PC-9 (cell line): ENCODE measurements at regions not wholly inside any gene's neighbourhood (a gene's known extent, or its start where the extent isn't known, plus 50 kb on each side); places are given as distances from the start of the nearest gene placed in this dataset.
A peak's percentile ranks its signal among the peaks of the same experiment; 100 is the strongest.

Experiments
- BruUV-seq: library from RNA; stranded (reverse); fragments of 400-500 nt; replicated peaks from 2 replicates; lab custom pipeline; 2021; lab: Mats Ljungman, UMichigan
- CTCF ChIA-PET: fragments of 300-600 bp; sonication (Branson Sonifier 250); formaldehyde crosslinking; loops from one replicate; lab custom pipeline; 2022; ENCODE audit warnings: antibody characterized with exemption; lab: Charles Lee
- POLR2A ChIA-PET: fragments of 300-600 bp; sonication (Branson Sonifier 250); formaldehyde crosslinking; loops from one replicate; lab custom pipeline; 2022; ENCODE audit warnings: antibody characterized with exemption; ENCODE audit not compliant: unreplicated experiment; lab: Charles Lee
- DNase-seq, 2 experiments: peaks; one replicate each; pipeline versions ENCODE4 v3.0.0 to v3.0.0-alpha.2; 2015 to 2022; ENCODE audit warnings: mixed read lengths in 1 of 2
- H2AFZ ChIP-seq: fragments of 200-600 bp; sonication (generic); 2 replicates; pipeline ENCODE4 v1.8.1; 2017; ENCODE audit warnings: antibody characterized with exemption
- H3F3A ChIP-seq: fragments of 200-600 bp; sonication (generic); 2 replicates; pipeline ENCODE4 v1.8.1; 2017; ENCODE audit warnings: antibody characterized with exemption, mild to moderate bottlenecking, low read depth; ENCODE audit not compliant: insufficient read depth
- H3K27ac ChIP-seq: fragments of 200-600 bp; sonication (generic); 2 replicates; pipeline ENCODE4 v1.6.1; 2016; ENCODE audit warnings: mixed run types
- H3K27me3 ChIP-seq: fragments of 200-600 bp; sonication (generic); 2 replicates; pipeline ENCODE4 v1.6.1; 2016; ENCODE audit warnings: low read depth, mixed run types; ENCODE audit not compliant: insufficient read depth
- H3K36me3 ChIP-seq: fragments of 200-600 bp; sonication (generic); 2 replicates; pipeline ENCODE4 v1.6.1; 2016; ENCODE audit warnings: low read depth, mixed run types
- H3K4me1 ChIP-seq: fragments of 200-600 bp; sonication (generic); replicated peaks from 2 replicates; pipeline ENCODE4 v1.6.1; 2016; ENCODE audit warnings: mixed run types; ENCODE audit not compliant: insufficient read depth
- H3K4me2 ChIP-seq: fragments of 200-600 bp; sonication (generic); 2 replicates; pipeline ENCODE4 v1.6.1; 2017; ENCODE audit warnings: mixed run types
- H3K4me3 ChIP-seq: fragments of 200-600 bp; sonication (generic); 2 replicates; pipeline ENCODE4 v1.6.1; 2016; ENCODE audit warnings: mixed run types
- H3K79me2 ChIP-seq: fragments of 200-600 bp; sonication (generic); 2 replicates; pipeline ENCODE4 v1.6.1; 2017; ENCODE audit warnings: low read depth, mixed run types
- H3K9me2 ChIP-seq: fragments of 200-600 bp; sonication (generic); 2 replicates; pipeline ENCODE4 v1.8.1; 2017; ENCODE audit warnings: mild to moderate bottlenecking; ENCODE audit not compliant: insufficient read depth
- H3K9me3 ChIP-seq: fragments of 200-600 bp; sonication (generic); 2 replicates; pipeline ENCODE4 v1.8.1; 2016; ENCODE audit warnings: low read depth; ENCODE audit not compliant: insufficient read depth
- H4K20me1 ChIP-seq: fragments of 200-600 bp; sonication (generic); 2 replicates; pipeline ENCODE4 v1.8.1; 2017; ENCODE audit not compliant: insufficient read depth
- EZH2 ChIP-seq: fragments of 200-600 bp; sonication (generic); IDR thresholded peaks from 2 replicates; pipeline ENCODE4 v1.8.0; 2017; ENCODE audit warnings: antibody characterized with exemption, low read depth
- intact Hi-C: fragments of 100-400 bp; cut with micrococcal nuclease; formaldehyde crosslinking; loops from one replicate; pipeline ENCODE4 v1.10.0; 2022; ENCODE audit not compliant: unreplicated experiment
- TF ChIP-seq, protein P1 (sequence below): fragments of 200-600 bp; sonication (generic); conservative IDR thresholded peaks from 2 replicates; pipeline ENCODE4 v1.6.1; 2017; ENCODE audit warnings: mixed run types, antibody characterized with exemption, mild to moderate bottlenecking, moderate library complexity

DNA sequence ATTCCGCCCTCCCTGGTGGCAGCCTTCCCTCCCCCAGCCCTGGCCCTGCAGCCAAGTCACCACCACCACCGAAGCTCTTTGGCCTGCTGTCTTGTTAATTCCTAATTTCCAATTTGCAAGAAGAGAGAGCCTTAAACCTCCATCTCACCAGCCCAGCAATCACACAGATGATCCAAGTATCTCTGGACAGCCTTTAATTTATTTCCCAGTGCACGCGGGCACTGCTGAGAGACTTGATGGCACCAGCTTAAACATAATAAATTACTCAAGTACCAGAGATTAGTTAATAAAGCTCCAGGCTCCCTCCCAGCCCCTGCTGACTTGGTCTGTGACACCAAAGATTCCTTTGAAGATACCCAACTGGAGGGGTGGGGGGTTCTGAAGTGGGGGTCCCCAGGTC lies 494.7 kb downstream of the BUD13 start:
- Histone ChIP-seq H3K4me2 (no peak overlapping the region), H3K4me1 (no peaks in the 10 kb centered on the region), H4K20me1 (no peaks in the 10 kb centered on the region), H3K36me3 (no peaks in the 10 kb centered on the region), H3K27ac (no peak overlapping the region), H3K9me3 (no peaks in the 10 kb centered on the region), H3K4me3 (no peak overlapping the region), H3K79me2 (no peaks in the 10 kb centered on the region), H3K27me3 (peaks cover 31% of the 10 kb centered on the region), H3F3A (no peaks in the 10 kb centered on the region), H3K9me2 (no peaks in the 10 kb centered on the region), H2AFZ (no peak overlapping the region)
- no TSS peak for BruUV-seq
- TF ChIP-seq, protein P1, sequence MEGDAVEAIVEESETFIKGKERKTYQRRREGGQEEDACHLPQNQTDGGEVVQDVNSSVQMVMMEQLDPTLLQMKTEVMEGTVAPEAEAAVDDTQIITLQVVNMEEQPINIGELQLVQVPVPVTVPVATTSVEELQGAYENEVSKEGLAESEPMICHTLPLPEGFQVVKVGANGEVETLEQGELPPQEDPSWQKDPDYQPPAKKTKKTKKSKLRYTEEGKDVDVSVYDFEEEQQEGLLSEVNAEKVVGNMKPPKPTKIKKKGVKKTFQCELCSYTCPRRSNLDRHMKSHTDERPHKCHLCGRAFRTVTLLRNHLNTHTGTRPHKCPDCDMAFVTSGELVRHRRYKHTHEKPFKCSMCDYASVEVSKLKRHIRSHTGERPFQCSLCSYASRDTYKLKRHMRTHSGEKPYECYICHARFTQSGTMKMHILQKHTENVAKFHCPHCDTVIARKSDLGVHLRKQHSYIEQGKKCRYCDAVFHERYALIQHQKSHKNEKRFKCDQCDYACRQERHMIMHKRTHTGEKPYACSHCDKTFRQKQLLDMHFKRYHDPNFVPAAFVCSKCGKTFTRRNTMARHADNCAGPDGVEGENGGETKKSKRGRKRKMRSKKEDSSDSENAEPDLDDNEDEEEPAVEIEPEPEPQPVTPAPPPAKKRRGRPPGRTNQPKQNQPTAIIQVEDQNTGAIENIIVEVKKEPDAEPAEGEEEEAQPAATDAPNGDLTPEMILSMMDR = no peak
- TF ChIP-seq EZH2 = no peak
- DNase-seq = no peak
- CTCF ChIA-PET = no interaction called here
- intact Hi-C loops = loop anchor here (10.0 kb wide), 1 partner anchor 953 kb away; no protein-coding TSS in a partner anchor
- POLR2A ChIA-PET = interaction anchor here (0.6 kb wide), 1 partner anchor 10 kb away, joined by 13 read pairs; no protein-coding TSS in a partner anchor

DNA sequence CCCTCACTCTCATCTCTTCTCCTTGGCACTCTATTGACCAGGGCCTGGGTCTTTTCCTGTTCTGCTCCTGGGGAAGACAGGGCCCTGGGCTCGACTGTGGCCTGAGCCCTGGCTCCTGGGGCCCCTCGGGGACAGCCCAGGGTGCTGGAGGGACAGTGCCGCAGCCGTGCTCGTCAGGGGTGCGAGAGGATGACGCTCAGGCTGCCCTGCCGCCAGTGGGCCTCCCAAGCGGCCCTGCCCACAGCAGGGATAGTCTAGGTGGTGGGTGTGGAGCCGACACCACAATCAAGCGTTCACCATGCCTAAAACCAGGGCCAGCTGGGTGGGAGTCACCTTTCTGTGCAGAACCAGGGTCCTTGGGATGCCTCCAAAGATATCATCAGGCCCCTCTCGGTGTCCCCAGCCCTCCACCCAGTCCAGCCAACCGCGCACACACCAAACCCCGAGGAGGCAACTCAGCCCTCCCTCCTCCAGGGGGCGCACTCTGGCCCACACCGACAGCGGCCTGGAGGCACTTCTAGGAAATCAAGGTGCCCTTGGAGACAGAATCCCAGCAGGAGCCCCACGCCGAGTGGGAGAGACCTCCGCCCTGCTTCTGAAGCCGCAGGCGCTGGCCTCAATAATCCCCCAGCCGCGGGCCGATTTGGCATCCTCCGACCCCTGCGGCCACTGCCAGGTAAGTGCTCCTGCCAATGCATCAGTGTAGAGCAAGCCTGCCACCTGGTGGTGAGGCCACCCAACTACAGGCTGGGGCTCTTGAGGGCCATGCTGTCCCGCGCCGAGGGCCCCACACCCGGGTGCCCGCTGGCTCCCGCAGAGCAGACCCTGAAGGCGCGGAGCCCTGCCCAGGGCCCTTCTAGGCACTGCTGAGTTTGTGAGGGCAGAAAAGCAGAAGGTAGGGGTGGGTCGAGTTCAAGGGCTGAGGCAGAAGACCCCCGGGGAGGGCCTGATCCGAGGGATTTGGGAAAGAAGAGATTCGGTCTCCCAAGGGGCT lies 496.4 kb downstream of the BUD13 start:
- no peak overlapping the region for H3K4me3 ChIP-seq
- no peaks in the 10 kb centered on the region for H3F3A ChIP-seq
- CTCF ChIA-PET = no interaction called here
- no peaks in the 10 kb centered on the region for H3K4me1 ChIP-seq
- no TSS peak for BruUV-seq
- TF ChIP-seq, protein P1 = peak; percentile 94
- no peak for TF ChIP-seq EZH2
- H4K20me1 ChIP-seq = no peaks in the 10 kb centered on the region
- POLR2A ChIA-PET = no interaction called here
- DNase-seq = peak; percentile 46
- H3K36me3 ChIP-seq = no peaks in the 10 kb centered on the region
- no peaks in the 10 kb centered on the region for H3K9me3 ChIP-seq
- no peak overlapping the region for H2AFZ ChIP-seq
- H3K27ac ChIP-seq = no peak overlapping the region
- H3K4me2 ChIP-seq = no peak overlapping the region
- H3K27me3 ChIP-seq = peaks cover 47% of the 10 kb centered on the region
- intact Hi-C loops = loop anchor here (10.0 kb wide), 1 partner anchor 952 kb away; no protein-coding TSS in a partner anchor
- H3K9me2 ChIP-seq = no peaks in the 10 kb centered on the region
- no peaks in the 10 kb centered on the region for H3K79me2 ChIP-seq

DNA sequence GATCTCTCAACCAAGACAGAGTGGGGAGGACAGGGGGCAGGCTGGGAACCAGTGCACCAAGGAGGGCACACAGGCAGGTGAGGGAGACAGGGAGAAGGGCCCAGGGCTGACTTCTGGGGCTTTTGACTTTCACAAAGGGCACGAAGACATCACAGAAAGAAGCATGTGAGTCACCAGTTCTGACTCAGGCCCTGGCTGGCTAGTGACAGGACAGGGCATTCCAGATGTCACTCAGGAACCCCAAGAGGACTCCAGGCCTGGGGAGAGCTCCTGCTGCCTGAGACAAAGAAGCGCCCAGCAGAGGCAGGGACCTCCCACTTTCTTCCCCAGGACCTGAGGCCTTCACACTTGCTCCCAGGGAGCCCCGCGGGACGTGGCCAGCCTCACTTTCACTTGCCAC lies 497.2 kb downstream of the BUD13 start:
- H3K4me1 ChIP-seq = no peaks in the 10 kb centered on the region
- TF ChIP-seq, protein P1 = no peak
- TF ChIP-seq EZH2 = no peak
- CTCF ChIA-PET = no interaction called here
- no peak overlapping the region for H3K27ac ChIP-seq
- H3K79me2 ChIP-seq = no peaks in the 10 kb centered on the region
- POLR2A ChIA-PET = no interaction called here
- BruUV-seq = no TSS peak
- H2AFZ ChIP-seq = no peak overlapping the region
- DNase-seq = peak in 1 of 2 experiments; percentile 40
- no peaks in the 10 kb centered on the region for H3F3A ChIP-seq
- H3K36me3 ChIP-seq = no peaks in the 10 kb centered on the region
- peaks cover 51% of the 10 kb centered on the region for H3K27me3 ChIP-seq
- no peak overlapping the region for H3K4me3 ChIP-seq
- H4K20me1 ChIP-seq = no peaks in the 10 kb centered on the region
- H3K9me3 ChIP-seq = no peaks in the 10 kb centered on the region
- intact Hi-C loops = loop anchor here (10.0 kb wide), 1 partner anchor 951 kb away; no protein-coding TSS in a partner anchor
- no peaks in the 10 kb centered on the region for H3K9me2 ChIP-seq
- no peak overlapping the region for H3K4me2 ChIP-seq
